GM21360 (cell line): ENCODE measurements at regions not wholly inside any gene's neighbourhood (a gene's known extent, or its start where the extent isn't known, plus 50 kb on each side); places are given as distances from the start of the nearest gene placed in this dataset.

Experiments
- ATAC-seq: cut with Tn5 transposase; IDR thresholded peaks from one replicate; pipeline ENCODE4 v1.9.1; 2021; ENCODE audit warnings: mild to moderate bottlenecking, moderate library complexity; ENCODE audit not compliant: unreplicated experiment

GRCh38 chr2:220309215-220309614, 681.8 kb downstream of the SLC4A3 start:
- ATAC-seq = no peak

- ATAC-seq = no peak
Measured at GRCh38 chr2:220310451-220310861, 683.0 kb downstream of the SLC4A3 start.

GRCh38 chr2:220315098-220315823, 687.8 kb downstream of the SLC4A3 start:
- no peak for ATAC-seq

- no peak for ATAC-seq
Measured at GRCh38 chr2:220318037-220318436, 690.6 kb downstream of the SLC4A3 start.

- ATAC-seq = no peak
Measured at GRCh38 chr2:220318508-220318907, 691.1 kb downstream of the SLC4A3 start.

- no peak for ATAC-seq
Measured at GRCh38 chr2:220320326-220320725, 692.9 kb downstream of the SLC4A3 start.

GRCh38 chr2:220332886-220333285, 705.5 kb downstream of the SLC4A3 start:
- ATAC-seq = no peak

GRCh38 chr2:220334210-220334609, 706.8 kb downstream of the SLC4A3 start:
- no peak for ATAC-seq

- ATAC-seq = no peak
Measured at GRCh38 chr2:220334871-220335590, 707.6 kb downstream of the SLC4A3 start.

GRCh38 chr2:220335591-220335915, 708.1 kb downstream of the SLC4A3 start:
- no peak for ATAC-seq

- ATAC-seq = no peak
Measured at GRCh38 chr2:220336771-220337170, 709.3 kb downstream of the SLC4A3 start.

- ATAC-seq = no peak
Measured at GRCh38 chr2:220337611-220338440, 710.4 kb downstream of the SLC4A3 start.

- no peak for ATAC-seq
Measured at GRCh38 chr2:220341014-220341413, 713.6 kb downstream of the SLC4A3 start.

GRCh38 chr2:220346919-220347318, 719.5 kb downstream of the SLC4A3 start:
- no peak for ATAC-seq

GRCh38 chr2:220347626-220348025, 720.2 kb downstream of the SLC4A3 start:
- no peak for ATAC-seq

GRCh38 chr2:220348206-220348605, 720.8 kb downstream of the SLC4A3 start:
- ATAC-seq = no peak

- ATAC-seq = no peak
Measured at GRCh38 chr2:220353897-220354296, 726.5 kb downstream of the SLC4A3 start.

GRCh38 chr2:220356076-220356475, 728.6 kb downstream of the SLC4A3 start:
- no peak for ATAC-seq

GRCh38 chr2:220365023-220365422, 737.6 kb downstream of the SLC4A3 start:
- no peak for ATAC-seq

- ATAC-seq = no peak
Measured at GRCh38 chr2:220366765-220367164, 739.3 kb downstream of the SLC4A3 start.

- no peak for ATAC-seq
Measured at GRCh38 chr2:220370764-220371163, 743.3 kb downstream of the SLC4A3 start.

GRCh38 chr2:220371211-220371610, 743.8 kb downstream of the SLC4A3 start:
- no peak for ATAC-seq
